GM18520 (cell line): ENCODE measurements at regions not wholly inside any gene's neighbourhood (a gene's known extent, or its start where the extent isn't known, plus 50 kb on each side); places are given as distances from the start of the nearest gene placed in this dataset.

Source experiments
- ATAC-seq: cut with Tn5 transposase; IDR thresholded peaks from one replicate; pipeline ENCODE4 v1.9.1; 2021; ENCODE audit not compliant: unreplicated experiment

- no peak for ATAC-seq
Observed at GRCh38 chr7:24469118-24469517, 104.1 kb upstream of the PALS2 start.

- no peak for ATAC-seq
Observed at GRCh38 chr7:24472093-24472492, 101.2 kb upstream of the PALS2 start.

GRCh38 chr7:24475166-24475961 lies 97.9 kb upstream of the PALS2 start:
- no peak for ATAC-seq

- ATAC-seq: no peak
Observed at GRCh38 chr7:24476227-24476626, 97.0 kb upstream of the PALS2 start.

GRCh38 chr7:24477398-24478136 lies 95.7 kb upstream of the PALS2 start:
- no peak for ATAC-seq

- ATAC-seq: no peak
Observed at GRCh38 chr7:24478137-24478655, 95.1 kb upstream of the PALS2 start.

GRCh38 chr7:24480501-24480900 lies 92.8 kb upstream of the PALS2 start:
- no peak for ATAC-seq

GRCh38 chr7:24483804-24484203 lies 89.4 kb upstream of the PALS2 start:
- ATAC-seq: no peak

- ATAC-seq: no peak
Observed at GRCh38 chr7:24492576-24492975, 80.7 kb upstream of the PALS2 start.

- ATAC-seq: no peak
Observed at GRCh38 chr7:24494832-24495231, 78.4 kb upstream of the PALS2 start.

GRCh38 chr7:24496036-24496435 lies 77.2 kb upstream of the PALS2 start:
- ATAC-seq: no peak

GRCh38 chr7:24498439-24498838 lies 74.8 kb upstream of the PALS2 start:
- ATAC-seq: no peak

- no peak for ATAC-seq
Observed at GRCh38 chr7:24499871-24500270, 73.4 kb upstream of the PALS2 start.

- ATAC-seq: no peak
Observed at GRCh38 chr7:24500599-24500998, 72.7 kb upstream of the PALS2 start.

- no peak for ATAC-seq
Observed at GRCh38 chr7:24501009-24501408, 72.2 kb upstream of the PALS2 start.

- no peak for ATAC-seq
Observed at GRCh38 chr7:24501443-24502134, 71.7 kb upstream of the PALS2 start.

GRCh38 chr7:24502135-24502488 lies 71.1 kb upstream of the PALS2 start:
- no peak for ATAC-seq

GRCh38 chr7:24503506-24503905 lies 69.7 kb upstream of the PALS2 start:
- ATAC-seq: no peak

GRCh38 chr7:24504040-24504439 lies 69.2 kb upstream of the PALS2 start:
- no peak for ATAC-seq

- ATAC-seq: no peak
Observed at GRCh38 chr7:24504836-24505235, 68.4 kb upstream of the PALS2 start.

GRCh38 chr7:24505968-24506367 lies 67.3 kb upstream of the PALS2 start:
- ATAC-seq: no peak

- ATAC-seq: no peak
Observed at GRCh38 chr7:24508316-24508715, 64.9 kb upstream of the PALS2 start.
